ENCODE measurements at regions not wholly inside any gene's neighbourhood (a gene's known extent, or its start where the extent isn't known, plus 50 kb on each side); places are given as distances from the start of the nearest gene placed in this dataset.

GRCh38 chr2:226520723-226521122, 278.9 kb downstream of the IRS1 start:
- Histone ChIP-seq H3K4me3 (no peak overlapping the region), H3K4me2 (no peak overlapping the region), H3K9me3 (peaks cover 24% of the 10 kb centered on the region), H3K27ac (no peak overlapping the region), H3K4me1 (peaks cover 13% of the 10 kb centered on the region)
- ATAC-seq (no peak), DNase-seq (ENCODE audit: low read depth in 1 of 2, low spot score in 1 of 2) (no peak), FAIRE-seq (no peak)
- 79% methylated on average over 2 of the region's 2 CpGs for WGBS (ENCODE audit: missing lambda C conversion rate)
- ChIA-PET POLR2A (no interaction called here), CTCF (no interaction called here)
- TF ChIP-seq EHF (CRISPR knock-in tag; IDR thresholded peaks at IDR 0.05) = no peak
- TF ChIP-seq RCOR1 (IDR thresholded peaks at IDR 0.05; ENCODE audit: low read depth, low read length) = no peak
- no peak for TF ChIP-seq KDM1A (IDR thresholded peaks at IDR 0.05; ENCODE audit: low read depth)
- TF ChIP-seq TFCP2L1 (CRISPR knock-in tag; IDR thresholded peaks at IDR 0.05) = no peak
- TF ChIP-seq CEBPB (IDR thresholded peaks at IDR 0.05) = no peak
- TF ChIP-seq NFE2L2 (conservative IDR thresholded peaks at IDR 0.05; ENCODE audit: low read length) = no peak
- no peak for TF ChIP-seq REST (IDR thresholded peaks at IDR 0.05)
- TF ChIP-seq RARB (CRISPR knock-in tag; IDR thresholded peaks at IDR 0.05) = no peak
- no peak for TF ChIP-seq HEYL (CRISPR knock-in tag; IDR thresholded peaks at IDR 0.05)
- TF ChIP-seq GATA3 (IDR thresholded peaks at IDR 0.05; ENCODE audit: borderline replicate concordance) = no peak
- no peak for TF ChIP-seq EHMT2 (IDR thresholded peaks at IDR 0.05; ENCODE audit: low read depth)
- TF ChIP-seq HOXA7 (CRISPR knock-in tag; IDR thresholded peaks at IDR 0.05) = no peak
- TF ChIP-seq ZC3H11A (IDR thresholded peaks at IDR 0.05) = no peak
- TF ChIP-seq NPAS2 (CRISPR knock-in tag; IDR thresholded peaks at IDR 0.05; ENCODE audit: borderline replicate concordance) = no peak
- no peak for TF ChIP-seq ESRRA (IDR thresholded peaks at IDR 0.05; ENCODE audit: borderline replicate concordance, low read length)
- no peak for TF ChIP-seq KDM5A (IDR thresholded peaks at IDR 0.05)
- TF ChIP-seq POLR2A (IDR thresholded peaks at IDR 0.05; ENCODE audit: low read length) = no peak
- no peak for TF ChIP-seq POLR2AphosphoS2 (conservative IDR thresholded peaks at IDR 0.05; ENCODE audit: low read length)

- ChIA-PET POLR2A (no interaction called here), CTCF (no interaction called here)
- Histone ChIP-seq H3K9me3 (peaks cover 16% of the 10 kb centered on the region), H3K4me1 (peaks cover 23% of the 10 kb centered on the region), H3K4me3 (no peak overlapping the region), H3K4me2 (peak overlapping the region; percentile 66), H3K27ac (peak overlapping the region; percentile 75 to 85)
- ATAC-seq (peak; percentile 61 to 80; a peak in 5 of 6 replicates), FAIRE-seq (no peak), DNase-seq (ENCODE audit: low read depth in 1 of 2, low spot score in 1 of 2) (peak in 1 of 2 experiments; percentile 66)
- peak; percentile 5 to 46; a peak in 2 of 5 replicates for TF ChIP-seq RAD21 (conservative IDR thresholded peaks at IDR 0.05 in 1 of 2, IDR thresholded peaks at IDR 0.05 in 1 of 2)
- no peak for TF ChIP-seq FOXS1 (CRISPR knock-in tag; IDR thresholded peaks at IDR 0.05)
- peak in 1 of 2 experiments; percentile 80; a peak in 2 of 5 replicates for TF ChIP-seq JUN (IDR thresholded peaks at IDR 0.05)
- peak; percentile 5 for TF ChIP-seq MAFK (IDR thresholded peaks at IDR 0.05; ENCODE audit: partially characterized antibody)
- TF ChIP-seq JUNB (IDR thresholded peaks at IDR 0.05) = peak; percentile 67
- peak in 1 of 2 experiments; percentile 16; a peak in 1 of 5 replicates for TF ChIP-seq EP300 (IDR thresholded peaks at IDR 0.05)
- peak; percentile 38; the same call in 1 of the 2 replicates for TF ChIP-seq FOSL2 (IDR thresholded peaks at IDR 0.05)
- peak; percentile 23; the same call in 1 of the 2 replicates for TF ChIP-seq FOSL2 (CRISPR knock-in tag; IDR thresholded peaks at IDR 0.05)
- TF ChIP-seq BCL3 (IDR thresholded peaks at IDR 0.05) = peak; percentile 64; the same call in 1 of the 3 replicates
- no peak for TF ChIP-seq HES2 (IDR thresholded peaks at IDR 0.05)
- 0 out of 4 replicates have a peak, but pooled peaks have one; percentile 19 to 21 for TF ChIP-seq CEBPB (IDR thresholded peaks at IDR 0.05)
- 37% methylated on average over 4 of the region's 4 CpGs for WGBS (ENCODE audit: missing lambda C conversion rate)
Observed at GRCh38 chr2:226515344-226516055, 284.1 kb downstream of the IRS1 start.

Data from A549 (cell line).